Tibial nerve (tissue), 4 donors: ENCODE measurements at regions not wholly inside any gene's neighbourhood (a gene's known extent, or its start where the extent isn't known, plus 50 kb on each side); places are given as distances from the start of the nearest gene placed in this dataset.
A peak's percentile ranks its signal among the peaks of the same experiment; 100 is the strongest.

Source experiments
- DNase-seq, 2 donors: peaks; one replicate each; pipeline ENCODE4 v3.0.0-alpha.2; 2019; ENCODE audit warnings: low spot score in 2 of 2
- H3K27ac ChIP-seq, 4 donors: fragments of 200-600 bp; sonication (generic) in 3 of 4; one replicate each; pipeline ENCODE4 v1.5.1; 2017 to 2019; ENCODE audit warnings: mild to moderate bottlenecking in 1 of 4
- H3K27me3 ChIP-seq, 2 donors: fragments of 200-600 bp; sonication (generic) in 1 of 2; one replicate each; pipeline versions ENCODE4 v1.5.1 to v1.6.0; 2017 to 2019
- H3K36me3 ChIP-seq, 3 donors: fragments of 200-600 bp; sonication (generic); one replicate each; pipeline ENCODE4 v1.5.1; 2018 to 2019
- H3K4me1 ChIP-seq, 4 donors: fragments of 200-600 bp; sonication (generic) in 3 of 4; one replicate each; pipeline ENCODE4 v1.5.1; 2017 to 2019
- H3K4me3 ChIP-seq, 4 donors: fragments of 200-600 bp; sonication (generic) in 3 of 4; one replicate each; pipeline ENCODE4 v1.5.1; 2017 to 2019; ENCODE audit warnings: mild to moderate bottlenecking in 1 of 4, moderate library complexity in 1 of 4
- H3K9me3 ChIP-seq, 4 donors: fragments of 200-600 bp; sonication (generic) in 3 of 4; one replicate each; pipeline ENCODE4 v1.5.1; 2017 to 2019
- EP300 ChIP-seq, 2 donors: sonication (generic); formaldehyde crosslinking; IDR thresholded peaks; one replicate each; pipeline ENCODE4 v1.6.1; 2017; ENCODE audit warnings: antibody characterized with exemption in 2 of 2, mild to moderate bottlenecking in 1 of 2
- POLR2A ChIP-seq, 2 donors: fragments of 450-650 bp; IDR thresholded peaks; one replicate each; pipeline ENCODE4 v1.6.1; 2017; ENCODE audit warnings: antibody characterized with exemption in 2 of 2, mild to moderate bottlenecking in 2 of 2, moderate library complexity in 2 of 2
- WGBS, 2 donors: methylation state at CpG; one replicate each; pipeline ENCODE4 v1.1.5; 2018; 5-methylcytosine and 5-hydroxymethylcytosine counted together
- TF ChIP-seq, protein P1 (sequence below), 5 experiments: fragments of 200-600 bp in 3 of 5; fragments of 450-650 bp in 2 of 5; sonication (generic) in 3 of 5; IDR thresholded peaks; one replicate each; pipeline ENCODE4 v1.5.1; 2016 to 2019; ENCODE audit warnings: antibody characterized with exemption in 5 of 5, mild to moderate bottlenecking in 3 of 5, moderate library complexity in 2 of 5

DNA sequence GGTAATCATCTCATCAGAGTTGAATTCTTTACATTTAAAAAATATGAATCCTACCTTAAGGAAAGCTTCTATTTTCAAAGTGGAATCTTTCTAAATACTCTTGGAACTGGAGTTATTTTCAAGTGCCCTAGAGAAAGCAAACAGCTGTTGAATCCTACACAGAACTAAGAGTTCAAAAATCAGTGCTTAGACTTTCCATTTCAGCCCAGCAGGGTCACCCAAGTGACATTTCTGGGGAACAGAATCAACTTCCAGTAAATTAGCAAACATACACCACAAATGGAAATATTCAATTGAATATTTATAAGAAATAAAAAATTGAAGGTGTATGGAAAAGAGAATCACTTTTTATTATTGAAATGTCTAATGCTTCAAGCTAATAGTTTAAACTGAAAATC, 427.7 kb upstream of the NOX3 start:
- peak overlapping the region in 2 of 4 donors; percentile 55 to 57 for H3K27ac ChIP-seq
- TF ChIP-seq, protein P1, sequence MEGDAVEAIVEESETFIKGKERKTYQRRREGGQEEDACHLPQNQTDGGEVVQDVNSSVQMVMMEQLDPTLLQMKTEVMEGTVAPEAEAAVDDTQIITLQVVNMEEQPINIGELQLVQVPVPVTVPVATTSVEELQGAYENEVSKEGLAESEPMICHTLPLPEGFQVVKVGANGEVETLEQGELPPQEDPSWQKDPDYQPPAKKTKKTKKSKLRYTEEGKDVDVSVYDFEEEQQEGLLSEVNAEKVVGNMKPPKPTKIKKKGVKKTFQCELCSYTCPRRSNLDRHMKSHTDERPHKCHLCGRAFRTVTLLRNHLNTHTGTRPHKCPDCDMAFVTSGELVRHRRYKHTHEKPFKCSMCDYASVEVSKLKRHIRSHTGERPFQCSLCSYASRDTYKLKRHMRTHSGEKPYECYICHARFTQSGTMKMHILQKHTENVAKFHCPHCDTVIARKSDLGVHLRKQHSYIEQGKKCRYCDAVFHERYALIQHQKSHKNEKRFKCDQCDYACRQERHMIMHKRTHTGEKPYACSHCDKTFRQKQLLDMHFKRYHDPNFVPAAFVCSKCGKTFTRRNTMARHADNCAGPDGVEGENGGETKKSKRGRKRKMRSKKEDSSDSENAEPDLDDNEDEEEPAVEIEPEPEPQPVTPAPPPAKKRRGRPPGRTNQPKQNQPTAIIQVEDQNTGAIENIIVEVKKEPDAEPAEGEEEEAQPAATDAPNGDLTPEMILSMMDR (IDR thresholded peaks at IDR 0.05), result no peak
- TF ChIP-seq POLR2A (IDR thresholded peaks at IDR 0.05), result no peak
- TF ChIP-seq EP300 (IDR thresholded peaks at IDR 0.05), result no peak
- no peaks in the 10 kb centered on the region for H3K27me3 ChIP-seq
- no peaks in the 10 kb centered on the region for H3K36me3 ChIP-seq
- no peak overlapping the region for H3K4me3 ChIP-seq
- H3K4me1 ChIP-seq, result peaks cover 0 to 35% (median 8%) of the 10 kb centered on the region in 4 donors
- no peak for DNase-seq
- H3K9me3 ChIP-seq, result no peaks in the 10 kb centered on the region

DNA sequence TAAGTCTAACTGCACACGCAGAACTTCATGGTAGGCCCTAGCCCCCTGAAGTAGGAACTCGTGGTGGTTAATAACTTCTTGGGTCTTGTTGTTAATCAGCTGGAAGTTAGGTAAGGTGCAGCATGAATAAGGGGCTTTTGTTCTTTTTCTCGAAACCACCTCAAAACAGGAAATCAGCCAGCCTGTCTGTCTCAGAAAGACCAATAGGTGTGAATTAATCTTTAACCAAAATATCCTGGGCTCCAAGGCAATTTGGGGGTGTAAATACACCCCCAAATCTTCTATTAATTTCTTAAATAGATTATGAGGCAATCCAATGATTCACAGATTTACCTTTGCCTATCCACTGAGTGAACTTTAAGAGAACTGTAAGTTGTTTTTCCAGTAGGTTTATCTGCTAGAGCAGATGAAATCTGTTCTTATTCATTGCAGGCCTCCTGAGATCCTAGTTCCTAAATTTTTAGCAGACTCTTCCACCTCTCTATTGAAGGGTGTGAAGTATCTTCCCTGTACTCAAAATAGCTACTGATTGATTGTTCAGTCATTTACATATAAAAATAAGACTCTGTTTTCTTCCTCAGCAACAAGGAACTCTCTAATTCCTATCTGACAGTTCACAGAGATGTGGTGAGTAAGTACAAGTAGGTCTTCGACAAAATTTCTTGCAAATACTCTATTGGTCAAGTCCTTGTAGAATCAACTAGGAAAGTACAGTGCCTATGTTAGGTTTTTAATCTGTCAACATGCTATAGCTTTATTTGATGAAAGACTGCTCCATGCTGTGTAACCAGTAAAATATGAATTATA, 427.1 kb upstream of the NOX3 start:
- H3K27me3 ChIP-seq, result no peaks in the 10 kb centered on the region
- H3K4me1 ChIP-seq, result peaks cover 0 to 35% (median 8%) of the 10 kb centered on the region in 4 donors
- H3K4me3 ChIP-seq, result no peak overlapping the region
- H3K27ac ChIP-seq, result peak overlapping the region in 2 of 4 donors; percentile 57 to 58
- H3K9me3 ChIP-seq, result no peaks in the 10 kb centered on the region
- no peaks in the 10 kb centered on the region for H3K36me3 ChIP-seq
- TF ChIP-seq EP300 (IDR thresholded peaks at IDR 0.05) (no peak), POLR2A (IDR thresholded peaks at IDR 0.05) (no peak)
- TF ChIP-seq, protein P1 (IDR thresholded peaks at IDR 0.05), result no peak
- no peak for DNase-seq
- 62 to 74% methylated on average over 4 of the region's 4 CpGs for WGBS, 2 donors

DNA sequence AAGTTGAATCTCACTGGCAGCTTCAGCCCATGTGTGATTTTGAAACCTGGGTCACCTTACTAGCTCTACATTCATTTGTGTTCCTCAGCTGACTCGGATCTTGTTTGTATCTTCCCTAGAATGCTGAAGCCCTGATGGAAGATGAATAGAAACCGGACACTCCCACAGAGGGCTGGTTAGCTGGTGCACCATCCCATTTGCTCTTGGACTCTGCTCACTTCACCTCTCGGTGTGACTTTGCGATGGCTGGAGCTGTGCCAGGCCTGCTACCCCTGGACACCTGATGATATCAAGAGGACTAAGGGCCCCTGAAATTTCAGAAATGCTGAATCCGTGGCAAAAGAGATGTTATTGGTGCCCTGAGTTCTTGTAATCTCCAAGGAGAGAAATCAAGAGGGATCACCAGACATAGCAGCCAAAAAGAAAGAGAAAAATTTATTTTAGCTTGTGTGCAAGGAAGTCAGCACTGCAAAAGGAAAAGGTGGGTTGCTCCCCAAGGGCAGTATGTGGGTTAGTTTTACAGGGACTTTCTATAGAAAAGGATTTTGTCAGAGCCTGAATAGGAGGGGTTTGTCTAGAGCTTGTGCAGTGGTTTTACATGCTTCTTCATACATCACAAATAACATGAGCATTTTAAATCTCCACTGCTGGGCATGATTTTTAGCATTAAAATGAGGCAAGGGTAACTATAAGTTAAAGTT, 426.3 kb upstream of the NOX3 start:
- Histone ChIP-seq H3K36me3 (no peaks in the 10 kb centered on the region), H3K4me3 (no peak overlapping the region), H3K27ac (peak overlapping the region in 2 of 4 donors; percentile 37 to 58), H3K4me1 (peaks cover 0 to 35% (median 8%) of the 10 kb centered on the region in 4 donors), H3K9me3 (no peaks in the 10 kb centered on the region), H3K27me3 (no peaks in the 10 kb centered on the region)
- 69 to 71% methylated on average over 5 of the region's 5 CpGs for WGBS, 2 donors
- peak in 1 of 2 donors; percentile 15 for DNase-seq
- TF ChIP-seq POLR2A (IDR thresholded peaks at IDR 0.05) (no peak), EP300 (IDR thresholded peaks at IDR 0.05) (no peak)

GRCh38 chr6:155880900-155881299, 425.3 kb upstream of the NOX3 start:
- Histone ChIP-seq H3K27ac (no peak overlapping the region), H3K4me3 (no peak overlapping the region), H3K4me1 (peaks cover 0 to 35% (median 8%) of the 10 kb centered on the region in 4 donors), H3K27me3 (no peaks in the 10 kb centered on the region), H3K9me3 (no peaks in the 10 kb centered on the region), H3K36me3 (no peaks in the 10 kb centered on the region)
- WGBS, 2 donors, result 41 to 46% methylated on average over 3 of the region's 3 CpGs
- TF ChIP-seq POLR2A (IDR thresholded peaks at IDR 0.05) (no peak), EP300 (IDR thresholded peaks at IDR 0.05) (no peak)
- TF ChIP-seq, protein P1 (IDR thresholded peaks at IDR 0.05), result no peak
- no peak for DNase-seq

GRCh38 chr6:155872961-155873360, 417.3 kb upstream of the NOX3 start:
- H3K27me3 ChIP-seq, result no peaks in the 10 kb centered on the region
- H3K4me1 ChIP-seq, result no peaks in the 10 kb centered on the region
- H3K4me3 ChIP-seq, result no peak overlapping the region
- WGBS, 2 donors, result 76 to 87% methylated on average over 6 of the region's 6 CpGs
- no peak for TF ChIP-seq POLR2A (IDR thresholded peaks at IDR 0.05)
- TF ChIP-seq, protein P1 (IDR thresholded peaks at IDR 0.05), result no peak
- no peak for TF ChIP-seq EP300 (IDR thresholded peaks at IDR 0.05)
- no peaks in the 10 kb centered on the region for H3K9me3 ChIP-seq
- no peak overlapping the region for H3K27ac ChIP-seq
- no peak for DNase-seq
- no peaks in the 10 kb centered on the region for H3K36me3 ChIP-seq
